Inferior parietal cortex (tissue), 1 donor: ENCODE measurements at regions not wholly inside any gene's neighbourhood (a gene's known extent, or its start where the extent isn't known, plus 50 kb on each side); places are given as distances from the start of the nearest gene placed in this dataset.
"Not testable (repeated sequence)": the region's sequence is repeated elsewhere in the genome, so short reads cannot be mapped to it uniquely, and the experiment has no call there.

Source experiments
- DNase-seq: peaks from one replicate; pipeline ENCODE4 v3.0.0-alpha.2; 2016; ENCODE audit errors: extremely low spot score

- DNase-seq = no peak
These were observed 1075.2 kb upstream of the SEMA6A start for GRCh38 chr5:117649821-117650220.

GRCh38 chr5:117645400-117645799, 1070.8 kb upstream of the SEMA6A start:
- DNase-seq = no peak

GRCh38 chr5:117638581-117638980, 1064.0 kb upstream of the SEMA6A start:
- DNase-seq = no peak

- DNase-seq = no peak
These were observed 1058.5 kb upstream of the SEMA6A start for GRCh38 chr5:117633093-117633492.

- no peak for DNase-seq
These were observed 1049.6 kb upstream of the SEMA6A start for GRCh38 chr5:117624201-117624600.

- peak; percentile 49 for DNase-seq
These were observed 1048.6 kb upstream of the SEMA6A start for GRCh38 chr5:117623042-117623805.

- DNase-seq = no peak
These were observed 1047.3 kb upstream of the SEMA6A start for GRCh38 chr5:117621921-117622320.

- no peak for DNase-seq
These were observed 1040.6 kb upstream of the SEMA6A start for GRCh38 chr5:117615226-117615625.

GRCh38 chr5:117614408-117614807, 1039.8 kb upstream of the SEMA6A start:
- DNase-seq = no peak

- no peak for DNase-seq
These were observed 1030.2 kb upstream of the SEMA6A start for GRCh38 chr5:117604845-117605244.

GRCh38 chr5:117599811-117600210, 1025.2 kb upstream of the SEMA6A start:
- DNase-seq = not testable (repeated sequence)

- DNase-seq = peak; percentile 32
These were observed 1019.5 kb upstream of the SEMA6A start for GRCh38 chr5:117594166-117594565.

- DNase-seq = no peak
These were observed 1016.3 kb upstream of the SEMA6A start for GRCh38 chr5:117590944-117591343.

GRCh38 chr5:117588611-117589010, 1014.0 kb upstream of the SEMA6A start:
- no peak for DNase-seq

- no peak for DNase-seq
These were observed 1012.5 kb upstream of the SEMA6A start for GRCh38 chr5:117587111-117587510.

- no peak for DNase-seq
These were observed 994.0 kb upstream of the SEMA6A start for GRCh38 chr5:117568622-117569021.

- no peak for DNase-seq
These were observed 993.5 kb upstream of the SEMA6A start for GRCh38 chr5:117568126-117568525.

- no peak for DNase-seq
These were observed 988.0 kb upstream of the SEMA6A start for GRCh38 chr5:117562647-117563046.

- no peak for DNase-seq
These were observed 986.9 kb upstream of the SEMA6A start for GRCh38 chr5:117561531-117561930.

GRCh38 chr5:117559005-117559844, 984.6 kb upstream of the SEMA6A start:
- no peak for DNase-seq

GRCh38 chr5:117551236-117551635, 976.6 kb upstream of the SEMA6A start:
- no peak for DNase-seq

- DNase-seq = no peak
These were observed 972.6 kb upstream of the SEMA6A start for GRCh38 chr5:117547192-117547591.

GRCh38 chr5:117539692-117540091, 965.1 kb upstream of the SEMA6A start:
- no peak for DNase-seq
